ENCODE measurements at regions not wholly inside any gene's neighbourhood (a gene's known extent, or its start where the extent isn't known, plus 50 kb on each side); places are given as distances from the start of the nearest gene placed in this dataset.
A peak's percentile ranks its signal among the peaks of the same experiment; 100 is the strongest.
"Not testable (repeated sequence)": the region's sequence is repeated elsewhere in the genome, so short reads cannot be mapped to it uniquely, and the experiment has no call there.

DNA sequence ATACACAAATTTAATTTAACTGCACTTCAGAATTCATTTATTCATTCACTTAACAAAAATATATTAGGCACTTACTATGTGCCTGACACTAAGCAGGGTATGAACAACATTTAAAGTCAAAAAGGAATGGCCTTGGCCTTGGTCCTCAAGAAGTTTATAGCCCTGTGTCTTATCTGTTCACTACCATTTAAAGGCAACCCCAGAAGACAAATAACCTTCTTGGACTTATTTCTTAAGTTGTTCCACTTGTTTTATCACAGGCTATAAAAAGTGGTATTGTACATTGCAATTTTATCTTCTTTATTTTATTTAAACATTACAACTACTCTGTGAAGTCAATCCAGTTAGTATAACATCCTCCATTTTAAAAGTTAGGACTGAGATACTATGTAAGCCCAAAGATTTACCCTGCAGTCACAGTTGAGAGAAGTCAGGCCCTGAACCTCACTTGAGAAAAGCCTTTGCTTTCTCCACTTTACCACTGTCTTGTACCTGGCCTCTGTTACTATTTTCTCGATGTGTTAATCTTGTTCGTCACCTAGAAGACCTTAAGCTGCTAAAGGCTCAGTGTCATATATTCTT, 305.6 kb upstream of the DIPK2B start:
- peaks cover 10% of the 10 kb centered on the region; the same call in 1 of the 2 replicates for H3K9me3 ChIP-seq (ENCODE audit: control insufficient read depth, insufficient read depth, low read length)
- H3K27ac ChIP-seq (ENCODE audit: low read depth, low read length) = peak overlapping the region; percentile 40
- TF ChIP-seq, protein P1, sequence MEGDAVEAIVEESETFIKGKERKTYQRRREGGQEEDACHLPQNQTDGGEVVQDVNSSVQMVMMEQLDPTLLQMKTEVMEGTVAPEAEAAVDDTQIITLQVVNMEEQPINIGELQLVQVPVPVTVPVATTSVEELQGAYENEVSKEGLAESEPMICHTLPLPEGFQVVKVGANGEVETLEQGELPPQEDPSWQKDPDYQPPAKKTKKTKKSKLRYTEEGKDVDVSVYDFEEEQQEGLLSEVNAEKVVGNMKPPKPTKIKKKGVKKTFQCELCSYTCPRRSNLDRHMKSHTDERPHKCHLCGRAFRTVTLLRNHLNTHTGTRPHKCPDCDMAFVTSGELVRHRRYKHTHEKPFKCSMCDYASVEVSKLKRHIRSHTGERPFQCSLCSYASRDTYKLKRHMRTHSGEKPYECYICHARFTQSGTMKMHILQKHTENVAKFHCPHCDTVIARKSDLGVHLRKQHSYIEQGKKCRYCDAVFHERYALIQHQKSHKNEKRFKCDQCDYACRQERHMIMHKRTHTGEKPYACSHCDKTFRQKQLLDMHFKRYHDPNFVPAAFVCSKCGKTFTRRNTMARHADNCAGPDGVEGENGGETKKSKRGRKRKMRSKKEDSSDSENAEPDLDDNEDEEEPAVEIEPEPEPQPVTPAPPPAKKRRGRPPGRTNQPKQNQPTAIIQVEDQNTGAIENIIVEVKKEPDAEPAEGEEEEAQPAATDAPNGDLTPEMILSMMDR (IDR thresholded peaks at IDR 0.05; ENCODE audit: low read depth, low read length) = no peak
- CTCF ChIA-PET = no interaction called here
- no peaks in the 10 kb centered on the region for H3K27me3 ChIP-seq (ENCODE audit: control insufficient read depth, insufficient read depth, low read length)
- POLR2A ChIA-PET = interaction anchor here (1.1 to 1.4 kb wide), 3 partner anchors 27 to 236 kb away, joined by 3 to 7 read pairs (median 7); no protein-coding TSS in a partner anchor
- no peak overlapping the region for H3K4me3 ChIP-seq (ENCODE audit: low read depth, low read length)
- DNase-seq (ENCODE audit: low read depth, low spot score) = no peak

DNA sequence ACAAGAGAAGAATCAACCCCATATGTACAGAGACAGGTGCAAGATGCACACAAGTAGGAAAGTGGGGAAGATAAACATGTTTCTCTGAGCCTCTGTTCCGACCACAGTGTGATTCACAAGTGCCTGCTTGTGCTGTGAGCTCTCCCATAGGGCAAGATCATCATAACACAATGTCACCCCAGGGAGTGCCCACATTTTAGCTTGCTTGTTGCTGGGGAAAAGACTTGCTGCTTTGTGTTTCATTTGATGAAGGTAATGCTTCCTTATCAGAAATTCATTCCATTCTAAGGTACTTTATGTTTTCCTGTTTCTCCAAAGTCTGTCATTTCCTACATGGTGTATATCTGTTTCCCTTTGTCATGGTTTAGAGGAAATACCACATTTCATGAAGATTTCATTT, 304.5 kb upstream of the DIPK2B start:
- Histone ChIP-seq H3K9me3 (ENCODE audit: control insufficient read depth, insufficient read depth, low read length) (peaks cover 10% of the 10 kb centered on the region; the same call in 1 of the 2 replicates), H3K27ac (ENCODE audit: low read depth, low read length) (no peak overlapping the region), H3K27me3 (ENCODE audit: control insufficient read depth, insufficient read depth, low read length) (no peaks in the 10 kb centered on the region), H3K4me3 (ENCODE audit: low read depth, low read length) (no peak overlapping the region)
- TF ChIP-seq, protein P1 (IDR thresholded peaks at IDR 0.05; ENCODE audit: low read depth, low read length) = no peak
- peak; percentile 13 for DNase-seq (ENCODE audit: low read depth, low spot score)
- ChIA-PET CTCF (no interaction called here), POLR2A (interaction anchor here (1.2 kb wide), 1 partner anchor 26 kb away, joined by 4 read pairs; no protein-coding TSS in a partner anchor)

- CTCF ChIA-PET; H3K9me3 ChIP-seq (ENCODE audit: control insufficient read depth, insufficient read depth, low read length); H3K27me3 ChIP-seq (ENCODE audit: control insufficient read depth, insufficient read depth, low read length); DNase-seq (ENCODE audit: low read depth, low spot score); H3K27ac ChIP-seq (ENCODE audit: low read depth, low read length); POLR2A ChIA-PET; H3K4me3 ChIP-seq (ENCODE audit: low read depth, low read length): not testable (repeated sequence)
Observed at GRCh38 chrX:45503787-45504362, 303.2 kb upstream of the DIPK2B start.

- TF ChIP-seq, protein P1 (IDR thresholded peaks at IDR 0.05; ENCODE audit: low read depth, low read length) = no peak
- Histone ChIP-seq H3K27me3 (ENCODE audit: control insufficient read depth, insufficient read depth, low read length) (no peaks in the 10 kb centered on the region), H3K9me3 (ENCODE audit: control insufficient read depth, insufficient read depth, low read length) (peaks cover 10% of the 10 kb centered on the region; the same call in 1 of the 2 replicates), H3K4me3 (ENCODE audit: low read depth, low read length) (no peak overlapping the region), H3K27ac (ENCODE audit: low read depth, low read length) (no peak overlapping the region)
- DNase-seq (ENCODE audit: low read depth, low spot score) = no peak
- ChIA-PET POLR2A (no interaction called here), CTCF (no interaction called here)
Observed at GRCh38 chrX:45502396-45502795, 301.7 kb upstream of the DIPK2B start.

- no peak for DNase-seq (ENCODE audit: low read depth, low spot score)
- TF ChIP-seq, protein P1 (IDR thresholded peaks at IDR 0.05; ENCODE audit: low read depth, low read length) = no peak
- Histone ChIP-seq H3K27ac (ENCODE audit: low read depth, low read length) (no peak overlapping the region), H3K9me3 (ENCODE audit: control insufficient read depth, insufficient read depth, low read length) (no peaks in the 10 kb centered on the region), H3K27me3 (ENCODE audit: control insufficient read depth, insufficient read depth, low read length) (no peaks in the 10 kb centered on the region), H3K4me3 (ENCODE audit: low read depth, low read length) (no peak overlapping the region)
- ChIA-PET POLR2A (no interaction called here), CTCF (no interaction called here)
Observed at GRCh38 chrX:45497290-45497689, 296.6 kb upstream of the DIPK2B start.

Measured in AG04450 (cell line).